Stomach (tissue), 4 donors: ENCODE measurements at regions not wholly inside any gene's neighbourhood (a gene's known extent, or its start where the extent isn't known, plus 50 kb on each side); places are given as distances from the start of the nearest gene placed in this dataset.

ENCODE experiments used
- EP300 ChIP-seq: sonication (generic); formaldehyde crosslinking; IDR thresholded peaks from one replicate; pipeline ENCODE4 v1.6.1; 2017; ENCODE audit warnings: antibody characterized with exemption
- POLR2AphosphoS5 ChIP-seq, 3 donors: sonication (generic); formaldehyde crosslinking; IDR thresholded peaks; one replicate each; pipeline ENCODE4 v1.6.1; 2016; ENCODE audit warnings: antibody characterized with exemption in 3 of 3
- TF ChIP-seq, protein P1 (sequence below), 7 experiments: fragments of 450-650 bp in 4 of 7; fragments of 200-600 bp in 3 of 7; sonication (generic) in 3 of 7; IDR thresholded peaks; one replicate each; pipeline ENCODE4 v1.5.1; 2016 to 2019; ENCODE audit warnings: antibody characterized with exemption in 7 of 7, control low read depth in 2 of 7, mild to moderate bottlenecking in 1 of 7

DNA sequence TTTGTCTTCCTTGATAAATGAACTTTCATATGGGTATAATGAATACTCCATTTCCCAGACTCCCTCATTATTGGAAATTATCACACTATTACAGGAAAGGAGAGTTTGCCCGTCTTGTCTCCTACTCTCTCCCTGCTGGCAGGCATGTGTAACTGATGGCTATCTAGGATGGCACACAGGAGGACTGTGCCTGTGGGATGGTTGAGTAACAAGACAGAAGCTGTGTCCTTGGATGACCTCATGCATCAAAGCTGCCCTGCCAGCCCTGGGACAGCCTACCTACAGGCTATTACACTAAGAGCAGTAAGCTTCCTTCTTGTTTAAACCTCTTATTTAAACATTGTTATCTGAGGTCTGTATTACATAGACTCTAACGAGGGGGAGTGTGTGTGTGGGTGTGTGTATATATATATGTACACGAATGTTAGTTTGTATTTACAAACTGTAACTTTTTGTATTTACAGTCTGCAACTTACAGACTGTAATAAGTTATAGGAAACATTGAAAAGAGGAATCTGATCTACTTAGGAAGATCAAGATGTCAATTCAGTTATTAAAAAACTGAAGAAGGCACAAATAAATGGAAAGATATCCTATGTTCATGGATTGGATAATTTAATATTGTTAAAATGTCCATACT, 247.6 kb upstream of the ACO1 start:
- TF ChIP-seq, protein P1, sequence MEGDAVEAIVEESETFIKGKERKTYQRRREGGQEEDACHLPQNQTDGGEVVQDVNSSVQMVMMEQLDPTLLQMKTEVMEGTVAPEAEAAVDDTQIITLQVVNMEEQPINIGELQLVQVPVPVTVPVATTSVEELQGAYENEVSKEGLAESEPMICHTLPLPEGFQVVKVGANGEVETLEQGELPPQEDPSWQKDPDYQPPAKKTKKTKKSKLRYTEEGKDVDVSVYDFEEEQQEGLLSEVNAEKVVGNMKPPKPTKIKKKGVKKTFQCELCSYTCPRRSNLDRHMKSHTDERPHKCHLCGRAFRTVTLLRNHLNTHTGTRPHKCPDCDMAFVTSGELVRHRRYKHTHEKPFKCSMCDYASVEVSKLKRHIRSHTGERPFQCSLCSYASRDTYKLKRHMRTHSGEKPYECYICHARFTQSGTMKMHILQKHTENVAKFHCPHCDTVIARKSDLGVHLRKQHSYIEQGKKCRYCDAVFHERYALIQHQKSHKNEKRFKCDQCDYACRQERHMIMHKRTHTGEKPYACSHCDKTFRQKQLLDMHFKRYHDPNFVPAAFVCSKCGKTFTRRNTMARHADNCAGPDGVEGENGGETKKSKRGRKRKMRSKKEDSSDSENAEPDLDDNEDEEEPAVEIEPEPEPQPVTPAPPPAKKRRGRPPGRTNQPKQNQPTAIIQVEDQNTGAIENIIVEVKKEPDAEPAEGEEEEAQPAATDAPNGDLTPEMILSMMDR (IDR thresholded peaks at IDR 0.05) = no peak
- TF ChIP-seq EP300 (no peak), POLR2AphosphoS5 (IDR thresholded peaks at IDR 0.05) (no peak)
